HG02943 (cell line): ENCODE measurements at regions not wholly inside any gene's neighbourhood (a gene's known extent, or its start where the extent isn't known, plus 50 kb on each side); places are given as distances from the start of the nearest gene placed in this dataset.
"Not testable (repeated sequence)": the region's sequence is repeated elsewhere in the genome, so short reads cannot be mapped to it uniquely, and the experiment has no call there.

ENCODE experiments used
- ATAC-seq: cut with Tn5 transposase; IDR thresholded peaks from one replicate; pipeline ENCODE4 v1.9.1; 2021; ENCODE audit warnings: mild to moderate bottlenecking, low read depth, moderate library complexity; ENCODE audit not compliant: unreplicated experiment

DNA sequence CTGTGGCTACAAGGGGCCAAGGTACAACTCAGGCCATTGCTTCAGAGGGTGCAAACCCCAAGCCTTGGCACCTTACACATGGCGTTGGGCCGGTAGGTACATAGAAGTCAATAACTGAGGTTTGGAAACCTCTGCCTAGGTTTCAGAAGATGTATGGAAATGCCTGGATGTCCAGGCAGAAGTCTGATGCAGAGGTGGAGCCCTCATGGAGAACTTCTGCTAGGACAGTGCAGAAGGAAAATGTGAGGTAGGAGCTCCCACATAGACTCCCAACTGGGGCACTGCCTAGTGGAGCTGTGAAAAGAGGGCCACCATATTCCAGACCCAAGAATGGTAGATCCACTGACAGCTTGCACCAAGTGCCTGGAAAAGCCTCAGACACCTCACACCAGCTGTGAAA, 92.1 kb upstream of the SFRP2 start:
- ATAC-seq, result no peak

DNA sequence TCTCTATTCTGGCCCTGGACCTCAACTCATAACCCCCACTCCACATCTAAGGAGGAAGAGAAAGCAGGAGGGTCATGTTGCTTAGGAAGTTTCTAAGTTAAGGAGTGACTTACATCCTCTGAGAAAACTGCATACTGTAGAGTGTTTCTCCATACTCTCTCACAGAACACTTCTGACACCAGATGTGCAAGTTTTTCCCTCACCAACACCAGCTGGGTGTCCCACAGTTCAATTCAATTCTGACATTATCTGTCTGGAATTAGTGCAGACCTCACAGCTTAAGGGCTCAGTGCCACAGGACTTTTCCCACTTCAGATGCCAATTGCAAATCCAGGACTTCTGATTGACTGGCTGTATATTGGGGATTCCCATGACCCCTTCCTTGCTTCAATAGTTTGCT, 89.0 kb upstream of the SFRP2 start:
- ATAC-seq, result no peak

DNA sequence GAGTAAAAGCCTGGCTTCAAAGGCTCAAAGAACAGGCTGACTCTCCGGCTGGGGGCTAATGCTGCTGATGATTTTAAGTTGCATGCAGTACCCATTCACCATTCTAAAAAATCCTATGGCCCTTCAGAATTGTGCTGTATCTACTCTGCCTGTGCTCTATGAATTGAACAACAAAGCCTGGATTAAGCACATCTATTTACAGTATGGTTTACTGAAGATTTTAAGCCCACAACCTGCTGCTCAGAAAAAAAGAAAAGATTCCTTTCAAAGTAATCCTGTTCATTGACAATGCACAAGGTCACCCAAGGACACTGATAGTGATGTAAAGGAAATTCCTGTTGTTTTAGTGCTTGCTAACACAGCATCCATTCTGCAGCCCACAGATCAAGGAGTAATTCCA, 84.9 kb upstream of the SFRP2 start:
- ATAC-seq, result no peak

DNA sequence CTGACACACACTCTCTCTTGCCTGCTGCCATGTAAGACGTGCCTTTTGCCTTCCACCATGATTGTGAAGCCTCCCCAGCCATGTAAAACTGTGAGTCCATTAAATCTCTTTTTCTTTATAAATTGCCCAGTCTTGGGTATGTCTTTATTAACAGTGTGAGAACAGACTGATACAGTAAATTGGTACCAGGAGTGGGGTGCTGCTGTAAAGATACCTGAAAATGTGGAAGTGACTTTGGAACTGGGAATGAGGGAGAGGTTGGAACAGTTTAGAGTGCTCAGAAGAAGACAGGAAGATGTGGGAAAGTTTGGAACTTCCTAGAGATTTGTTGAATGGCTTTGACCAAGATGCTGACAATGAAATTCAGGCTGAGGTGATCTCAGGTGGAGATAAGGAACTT, 77.9 kb upstream of the SFRP2 start:
- ATAC-seq, result not testable (repeated sequence)

DNA sequence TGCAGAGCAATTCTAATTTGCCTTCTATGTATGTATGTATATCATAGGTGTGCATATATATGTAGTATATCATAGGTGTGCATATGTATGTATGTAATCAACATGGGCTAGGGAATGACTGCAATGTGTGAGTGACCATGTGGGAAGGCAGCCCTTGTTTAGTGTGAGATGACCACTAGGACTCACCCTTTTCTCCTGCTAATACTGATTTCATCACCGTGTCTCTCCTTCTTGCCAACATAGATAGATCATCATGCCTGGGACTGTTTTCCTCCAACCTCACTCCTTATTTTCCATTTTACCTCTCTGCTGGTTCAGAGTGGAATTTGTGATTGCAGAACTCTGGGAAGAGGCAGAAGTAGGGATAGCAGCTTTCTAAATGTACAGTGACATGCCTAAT, 63.6 kb upstream of the SFRP2 start:
- no peak for ATAC-seq

DNA sequence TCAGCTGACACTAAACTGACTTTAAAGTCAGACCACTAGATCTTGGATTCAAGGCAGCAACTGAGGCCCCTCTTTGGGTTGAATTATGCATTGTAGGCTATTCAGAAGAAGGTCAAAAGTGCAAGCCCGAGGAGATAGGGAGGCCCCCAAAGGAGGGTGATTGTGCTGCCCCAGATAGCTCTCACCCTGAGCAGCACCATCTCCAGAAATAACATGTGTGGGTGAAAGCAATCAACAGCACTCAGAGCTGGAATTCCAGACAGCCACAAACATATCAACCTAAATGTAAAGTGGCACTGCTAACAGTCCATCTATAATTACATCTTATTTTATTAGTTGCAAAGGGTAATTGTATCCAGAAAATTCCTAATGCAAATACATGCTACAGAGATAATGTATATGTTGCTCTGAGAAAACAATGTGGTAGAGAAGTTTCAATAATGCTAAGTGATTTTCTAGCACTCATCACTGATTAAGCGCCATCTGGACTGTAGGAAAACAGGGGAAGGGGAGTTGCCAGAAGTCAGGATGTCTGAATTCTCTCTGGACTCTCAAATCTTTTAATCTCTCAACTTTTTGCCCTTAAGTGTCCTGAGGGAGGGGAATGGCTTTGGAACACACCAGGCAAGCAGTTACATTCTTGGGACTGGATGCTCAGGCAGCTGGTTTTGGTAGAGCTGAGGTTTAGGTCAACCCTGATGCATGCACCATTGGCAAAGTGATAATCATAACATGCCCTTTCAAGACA, 61.8 kb upstream of the SFRP2 start:
- ATAC-seq, result no peak

DNA sequence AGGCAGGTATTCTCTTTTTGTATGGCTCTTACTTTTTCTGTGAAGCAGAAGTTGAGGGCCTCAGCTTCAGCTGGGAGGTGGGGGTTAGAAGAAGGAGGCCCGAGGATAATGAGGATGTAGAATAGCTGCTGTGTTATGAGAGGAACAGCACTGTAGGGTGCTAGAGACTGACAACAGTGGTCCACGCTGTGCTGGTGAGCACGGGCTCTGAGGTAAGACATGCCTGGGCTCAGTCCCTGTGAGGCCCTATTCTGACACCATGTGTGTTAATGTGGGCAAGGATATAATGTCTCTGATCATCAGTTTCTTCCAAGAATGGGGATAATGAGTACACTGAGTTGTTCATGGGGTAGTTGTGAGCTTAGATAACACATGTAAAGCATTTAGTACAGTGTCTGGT, 55.3 kb upstream of the SFRP2 start:
- no peak for ATAC-seq
